Activated CD4-positive, alpha-beta T cell treated with anti-CD3 and anti-CD28 coated beads for 24 hours (primary cell): ENCODE measurements at regions not wholly inside any gene's neighbourhood (a gene's known extent, or its start where the extent isn't known, plus 50 kb on each side); places are given as distances from the start of the nearest gene placed in this dataset.

ENCODE experiments used
- DNase-seq, 2 donors: peaks; one replicate each; pipeline ENCODE4 v3.0.0-alpha.2; 2020; ENCODE audit warnings: low read depth in 2 of 2

GRCh38 chr14:66360366-66360926 lies 125.7 kb upstream of the CCDC196 start:
- DNase-seq, result no peak

DNA sequence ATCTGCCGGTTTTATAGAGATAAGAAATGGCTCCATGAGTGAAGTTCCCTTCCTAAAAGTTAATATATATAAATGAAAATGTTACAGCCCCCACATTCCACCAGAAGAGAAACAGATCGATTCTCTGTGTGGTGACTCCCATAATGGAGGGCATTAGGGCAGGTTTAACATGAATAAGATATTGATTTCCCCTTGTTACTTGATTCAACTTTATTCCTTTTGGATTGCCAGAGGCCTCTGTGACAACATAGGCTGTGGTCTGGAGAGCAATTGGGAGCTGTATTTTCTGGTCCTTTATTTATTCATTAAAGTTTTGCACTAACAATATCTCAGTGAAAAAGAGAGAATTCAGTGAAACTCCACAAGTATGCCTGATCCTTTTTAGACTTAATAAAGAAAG lies 125.2 kb upstream of the CCDC196 start:
- DNase-seq, result no peak

DNA sequence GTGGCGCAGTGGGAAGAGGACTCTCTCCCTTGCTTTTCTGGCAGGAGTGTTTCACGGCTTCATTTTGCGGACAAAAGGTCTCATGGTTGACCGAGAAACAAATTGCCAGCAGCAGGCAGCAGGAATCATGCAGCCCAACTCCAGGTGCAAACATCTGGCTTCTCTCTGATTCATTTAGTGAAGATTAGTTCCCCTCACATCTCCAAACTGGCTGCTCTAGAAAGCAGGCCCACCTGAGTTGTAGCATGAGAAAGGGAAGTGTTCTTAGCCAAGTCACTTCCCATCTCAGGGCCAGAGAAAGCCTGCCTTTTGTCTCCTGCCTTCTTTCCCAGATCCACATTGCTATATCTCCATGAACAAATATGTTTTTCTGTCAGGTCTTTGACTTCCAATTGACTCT lies 120.8 kb upstream of the CCDC196 start:
- no peak for DNase-seq

- no peak for DNase-seq
Measured at GRCh38 chr14:66369157-66369697, 116.9 kb upstream of the CCDC196 start.

DNA sequence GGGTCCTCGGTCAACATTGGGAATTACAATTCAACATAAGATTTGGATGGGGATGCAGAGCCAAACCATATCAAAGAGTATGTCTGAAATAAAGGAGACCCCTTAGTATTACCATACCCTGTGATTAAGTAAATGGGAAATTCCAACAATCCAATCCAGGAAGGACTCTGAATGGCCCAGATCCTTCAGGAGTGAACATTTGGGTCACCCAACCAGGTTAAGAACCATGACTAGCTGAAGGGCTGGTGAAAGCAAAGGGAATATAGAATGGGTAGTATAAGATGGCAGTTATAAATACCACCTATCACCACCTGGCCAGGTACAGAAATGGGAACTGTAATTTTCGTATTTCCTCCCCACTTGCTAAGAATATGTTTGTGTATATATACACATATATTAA lies 114.4 kb upstream of the CCDC196 start:
- no peak for DNase-seq

DNA sequence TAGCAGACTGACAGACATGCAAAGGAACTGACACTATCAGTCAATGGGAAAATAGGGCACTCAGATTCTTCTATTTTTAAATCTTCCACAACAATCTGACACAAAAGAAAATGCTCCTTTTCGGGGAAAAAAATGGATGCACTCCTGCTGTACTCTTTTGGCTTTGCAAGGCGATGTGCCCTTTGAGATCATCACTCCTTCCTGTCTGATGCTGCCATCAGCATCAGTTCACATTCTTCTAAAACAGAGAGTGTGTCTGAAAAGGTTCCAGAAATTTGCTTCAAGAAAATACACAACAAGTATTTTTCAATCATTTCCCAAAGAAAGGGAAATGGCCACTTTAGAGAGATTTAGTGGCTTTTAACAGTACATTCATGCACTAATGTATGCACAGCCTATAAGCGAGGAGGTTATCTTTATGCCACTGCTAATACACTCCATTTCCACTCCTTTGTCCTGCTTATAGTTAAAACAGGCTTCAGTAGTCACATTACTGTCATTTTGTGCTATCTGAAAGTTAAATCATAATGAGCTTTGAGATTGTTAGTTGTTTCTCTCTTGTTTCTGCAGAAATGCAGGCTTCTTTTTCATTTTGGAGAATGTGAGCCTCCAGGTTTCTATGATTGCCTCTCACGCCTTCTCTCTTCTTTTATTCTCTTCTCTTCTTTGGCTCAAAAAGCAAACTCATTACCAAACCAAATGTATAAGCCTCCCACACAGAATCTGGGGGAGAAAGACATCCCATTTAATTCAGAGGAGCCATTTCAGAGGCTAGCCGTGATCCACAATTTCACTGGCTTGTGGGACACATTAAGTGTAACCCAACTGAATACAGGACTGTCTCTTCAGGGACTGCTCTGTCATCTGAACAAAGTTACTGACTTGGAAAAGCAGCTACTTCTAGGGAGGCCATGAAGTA lies 110.9 kb upstream of the CCDC196 start:
- DNase-seq, result no peak

GRCh38 chr14:66377574-66377973 lies 108.6 kb upstream of the CCDC196 start:
- no peak for DNase-seq

DNA sequence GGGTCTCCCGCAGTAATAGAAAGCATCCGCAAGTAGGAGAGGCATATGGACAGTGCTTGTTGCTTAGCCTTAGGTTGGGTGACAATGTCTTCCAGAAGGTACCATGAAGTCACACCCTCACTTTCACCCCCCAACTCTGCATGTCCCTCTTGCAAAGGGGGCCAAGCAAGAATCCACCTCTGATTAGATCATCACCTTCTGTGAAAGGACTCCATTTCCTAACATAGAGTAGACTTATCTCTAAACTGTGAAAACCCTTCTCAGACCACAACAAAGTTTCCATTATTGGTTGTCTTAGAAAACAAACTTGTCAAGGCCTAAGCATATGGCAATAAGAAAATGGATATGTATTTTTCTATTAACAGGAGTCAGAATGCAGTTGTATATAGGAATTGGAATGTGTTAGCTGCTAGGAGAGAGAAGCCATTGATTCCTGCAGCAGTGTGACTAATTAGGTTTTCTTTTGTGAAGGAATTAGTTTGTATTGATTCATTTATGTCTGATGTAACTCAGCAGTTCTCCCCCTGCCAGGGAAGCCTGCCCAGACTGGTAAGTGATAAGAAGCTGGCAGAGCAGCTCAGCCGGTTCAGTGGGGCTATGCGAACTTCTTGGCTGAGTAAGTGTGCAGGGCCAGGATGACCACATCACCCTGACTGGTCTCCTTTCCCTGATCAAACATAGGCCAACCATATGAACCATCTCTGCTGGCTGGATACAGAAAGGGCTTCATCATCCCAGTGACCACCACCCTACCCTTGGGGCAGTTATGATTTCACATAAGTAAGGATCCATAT lies 107.3 kb upstream of the CCDC196 start:
- DNase-seq, result no peak

DNA sequence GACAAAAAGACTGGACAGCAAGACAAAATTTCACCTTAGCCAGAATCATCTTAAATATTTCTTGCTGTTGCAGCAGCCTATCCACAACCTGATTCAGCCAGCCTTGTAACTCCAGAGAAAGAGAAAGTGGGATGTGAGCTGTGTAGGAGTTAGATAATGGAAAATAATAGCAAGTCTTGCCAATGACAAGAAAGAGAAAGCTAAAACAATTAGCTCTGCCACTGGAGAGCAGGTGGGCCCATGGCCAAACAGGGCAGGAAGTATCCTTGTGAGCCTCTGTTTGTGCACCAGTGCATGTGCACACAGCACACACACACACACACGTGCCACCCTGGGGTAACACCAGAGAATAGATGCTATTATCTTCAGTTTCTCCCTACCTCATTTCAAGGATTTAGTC lies 106.0 kb upstream of the CCDC196 start:
- DNase-seq, result no peak

GRCh38 chr14:66381755-66382154 lies 104.4 kb upstream of the CCDC196 start:
- no peak for DNase-seq

- DNase-seq, result no peak
Measured at GRCh38 chr14:66383257-66383656, 102.9 kb upstream of the CCDC196 start.

- no peak for DNase-seq
Measured at GRCh38 chr14:66383771-66384170, 102.4 kb upstream of the CCDC196 start.

DNA sequence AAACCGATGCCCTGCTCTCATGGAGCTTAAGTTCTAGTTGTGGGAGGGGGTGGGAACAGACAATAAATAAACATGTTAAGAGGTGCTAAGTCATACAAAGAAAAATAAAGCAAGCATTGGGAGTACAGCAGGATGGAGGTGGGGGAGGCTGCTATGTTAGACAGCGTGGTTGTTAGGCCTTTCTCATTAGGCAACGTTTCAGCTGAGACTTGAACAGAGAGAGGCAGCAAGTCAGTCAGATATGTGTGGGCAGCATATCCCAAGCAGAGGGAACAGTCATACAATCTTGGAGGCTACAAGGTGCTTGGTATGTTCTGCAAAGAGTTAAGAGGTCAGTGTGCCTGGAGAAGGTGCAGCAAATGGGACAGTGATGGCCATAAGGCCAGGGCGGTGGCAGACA lies 97.7 kb upstream of the CCDC196 start:
- DNase-seq, result no peak

DNA sequence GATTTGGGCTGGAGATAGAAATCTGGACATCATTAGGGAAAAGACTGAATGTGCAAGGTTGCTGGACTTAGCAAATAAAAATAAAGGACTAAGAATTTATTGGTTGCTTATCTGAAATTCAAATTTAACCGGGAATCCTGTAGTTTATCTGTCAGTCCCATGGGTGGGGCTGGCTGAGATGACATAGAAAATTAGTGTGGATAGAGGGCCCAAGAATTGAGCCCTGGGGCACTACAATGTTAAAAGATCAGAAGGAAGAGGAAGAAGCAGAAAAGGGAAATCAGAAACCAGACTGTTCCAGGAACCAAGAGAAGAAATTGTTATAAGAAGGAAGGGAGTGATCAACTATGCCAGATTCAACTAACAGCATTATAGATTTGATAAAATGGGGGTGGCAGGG lies 96.7 kb upstream of the CCDC196 start:
- DNase-seq, result no peak

DNA sequence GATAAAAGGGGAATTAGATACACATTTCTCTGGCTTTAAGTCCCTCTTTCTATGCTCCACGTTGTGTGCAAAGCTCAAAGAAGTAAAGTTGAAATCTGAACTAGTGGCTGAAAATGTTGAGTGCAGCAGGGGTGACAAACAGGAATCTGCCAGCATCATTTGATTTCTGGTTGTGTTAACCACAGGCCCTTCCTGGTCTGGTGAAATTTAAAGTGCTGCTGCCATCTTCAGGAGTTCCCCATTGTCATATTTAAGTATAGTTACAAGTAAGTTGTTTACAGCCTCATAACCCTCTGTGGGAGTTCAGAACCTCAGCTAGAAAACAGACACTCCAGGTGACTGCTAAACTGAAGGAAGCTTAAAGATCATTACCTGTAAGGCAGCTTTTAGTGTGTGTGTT lies 90.9 kb upstream of the CCDC196 start:
- no peak for DNase-seq

GRCh38 chr14:66396164-66396563 lies 90.0 kb upstream of the CCDC196 start:
- no peak for DNase-seq

DNA sequence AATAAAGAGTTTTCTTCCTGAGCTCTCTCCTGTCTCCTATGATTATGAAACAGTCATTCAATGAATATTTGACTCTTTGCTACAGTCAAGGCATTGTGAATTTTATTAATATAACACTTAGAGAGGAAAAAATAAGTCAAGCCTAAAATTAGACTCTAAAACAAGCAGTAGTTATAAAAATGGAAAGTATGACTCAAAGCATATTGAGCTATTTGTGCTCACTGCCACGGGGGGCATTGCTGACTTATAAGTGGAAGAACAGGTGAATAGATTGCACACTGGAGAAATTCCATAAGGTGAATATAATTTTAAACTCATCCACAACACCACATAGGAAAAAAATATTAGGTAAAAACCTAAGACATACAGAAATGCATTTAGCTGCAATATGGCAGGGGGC lies 87.7 kb upstream of the CCDC196 start:
- DNase-seq, result no peak

DNA sequence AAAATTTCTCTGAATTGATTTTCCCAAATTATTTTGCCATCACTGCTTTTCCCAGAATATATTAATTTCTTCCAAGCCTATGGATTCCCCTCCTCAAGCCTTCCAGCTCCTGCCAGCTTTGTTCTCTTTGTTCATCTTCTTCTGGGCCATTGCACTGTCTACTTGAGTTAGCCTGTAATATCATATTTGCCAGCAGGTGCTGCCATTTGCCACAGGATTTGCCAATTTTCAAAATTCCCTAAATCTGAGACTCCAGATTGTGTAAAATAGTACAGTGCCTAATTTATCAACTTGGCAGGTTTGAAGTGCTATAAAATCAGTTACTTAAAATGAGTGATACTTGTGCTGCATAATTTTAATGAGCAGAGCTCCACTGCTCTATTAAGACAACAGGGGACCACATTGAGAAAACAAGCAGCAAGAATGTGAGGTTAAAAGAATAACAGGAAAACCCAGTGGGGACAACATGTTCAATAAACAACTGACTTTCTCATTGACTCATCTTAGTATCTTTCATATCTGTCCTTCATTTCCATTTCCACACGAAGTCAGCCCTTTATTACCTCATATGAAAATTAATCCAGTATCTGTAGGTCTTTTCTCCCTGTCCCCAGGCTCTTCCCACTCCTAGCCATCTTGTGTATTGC lies 84.6 kb upstream of the CCDC196 start:
- no peak for DNase-seq

DNA sequence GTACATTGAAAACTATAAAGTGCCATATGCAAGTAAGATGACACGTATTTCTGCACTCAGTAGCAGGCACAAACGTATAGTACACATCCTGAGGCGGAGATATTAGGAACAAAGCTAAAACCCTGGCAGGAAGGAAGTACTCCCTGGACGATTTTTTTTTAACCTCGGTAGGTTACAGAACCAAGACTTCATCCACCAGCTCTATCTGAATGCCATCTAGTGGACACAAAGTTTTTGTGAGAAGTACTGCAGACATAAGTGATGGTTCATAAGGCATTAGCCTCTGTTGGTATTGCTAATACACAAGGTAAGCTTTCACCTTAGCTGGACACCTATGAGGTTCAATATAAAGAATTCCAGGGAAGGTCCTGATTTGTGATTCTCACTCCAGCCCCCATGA lies 83.0 kb upstream of the CCDC196 start:
- no peak for DNase-seq

DNA sequence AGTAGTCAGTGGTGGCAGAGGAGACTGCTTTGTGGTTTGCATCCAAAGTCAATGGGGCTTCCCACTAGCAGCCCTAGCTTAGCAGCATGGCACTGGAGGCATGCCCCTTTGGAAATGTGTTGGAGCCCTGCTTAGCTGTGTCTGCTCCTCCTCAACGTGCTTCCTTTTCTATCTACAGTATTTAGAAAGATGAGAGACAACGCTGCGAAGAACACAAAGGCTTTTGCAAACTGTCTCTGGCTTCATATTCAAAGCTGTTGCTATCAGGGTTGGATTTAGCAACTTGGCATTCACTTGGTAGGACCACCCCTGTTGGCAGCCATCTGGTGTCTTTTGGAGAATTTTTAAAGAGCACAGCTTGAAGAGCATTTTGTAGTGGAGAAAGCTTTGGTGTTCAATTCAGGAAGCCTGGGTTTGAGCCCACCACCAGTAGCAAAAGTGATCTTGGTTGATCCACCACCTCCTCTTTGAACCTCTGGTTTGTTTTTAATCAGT lies 82.1 kb upstream of the CCDC196 start:
- DNase-seq, result no peak

GRCh38 chr14:66405158-66405557 lies 81.0 kb upstream of the CCDC196 start:
- DNase-seq, result no peak

- no peak for DNase-seq
Measured at GRCh38 chr14:66413901-66414300, 72.3 kb upstream of the CCDC196 start.
